CD4-positive, alpha-beta T cell treated with Interleukin-6 for 4 hours (primary cell): ENCODE measurements at regions not wholly inside any gene's neighbourhood (a gene's known extent, or its start where the extent isn't known, plus 50 kb on each side); places are given as distances from the start of the nearest gene placed in this dataset.
"Not testable (repeated sequence)": the region's sequence is repeated elsewhere in the genome, so short reads cannot be mapped to it uniquely, and the experiment has no call there.

Experiments
- DNase-seq: peaks from one replicate; pipeline ENCODE4 v3.0.0-alpha.2; 2020; ENCODE audit warnings: mixed read lengths

DNA sequence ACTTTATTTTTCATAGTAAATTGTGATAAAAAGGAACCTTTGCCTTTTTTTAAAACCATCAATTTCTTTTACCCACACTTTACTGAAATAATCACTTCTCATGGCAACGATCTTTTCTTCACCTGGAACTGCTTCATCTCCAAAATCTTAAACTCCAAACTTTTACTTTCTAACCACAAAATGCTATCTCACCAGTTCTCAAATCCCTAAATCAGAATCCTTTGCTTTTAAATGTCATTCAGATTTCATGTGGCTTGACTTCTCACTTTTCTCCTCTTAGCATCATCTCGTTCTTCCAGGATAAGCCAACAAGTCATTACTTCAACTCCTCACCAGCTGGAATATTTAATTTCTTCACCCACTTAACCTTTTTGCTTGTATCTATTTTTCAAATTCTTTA lies 284.3 kb upstream of the RASGEF1B start:
- no peak for DNase-seq

DNA sequence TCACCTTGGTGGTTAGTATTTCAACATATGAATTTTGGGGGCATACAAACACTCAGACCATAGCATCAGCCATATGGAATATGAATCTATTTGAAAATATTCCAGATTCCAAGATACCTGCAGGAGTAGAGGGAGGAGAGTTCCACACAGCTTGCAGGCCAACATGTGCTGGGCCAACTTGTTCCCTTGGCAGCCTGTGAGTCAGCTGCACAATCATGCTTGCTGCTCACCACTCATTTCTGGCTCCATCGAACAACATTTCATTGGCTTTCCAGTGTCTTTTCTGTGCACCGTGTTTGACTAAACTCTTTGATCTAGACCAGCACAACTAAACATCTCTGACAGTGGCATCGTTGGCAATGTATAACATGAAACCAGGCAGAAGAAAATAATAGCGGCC lies 282.5 kb upstream of the RASGEF1B start:
- DNase-seq, result no peak

DNA sequence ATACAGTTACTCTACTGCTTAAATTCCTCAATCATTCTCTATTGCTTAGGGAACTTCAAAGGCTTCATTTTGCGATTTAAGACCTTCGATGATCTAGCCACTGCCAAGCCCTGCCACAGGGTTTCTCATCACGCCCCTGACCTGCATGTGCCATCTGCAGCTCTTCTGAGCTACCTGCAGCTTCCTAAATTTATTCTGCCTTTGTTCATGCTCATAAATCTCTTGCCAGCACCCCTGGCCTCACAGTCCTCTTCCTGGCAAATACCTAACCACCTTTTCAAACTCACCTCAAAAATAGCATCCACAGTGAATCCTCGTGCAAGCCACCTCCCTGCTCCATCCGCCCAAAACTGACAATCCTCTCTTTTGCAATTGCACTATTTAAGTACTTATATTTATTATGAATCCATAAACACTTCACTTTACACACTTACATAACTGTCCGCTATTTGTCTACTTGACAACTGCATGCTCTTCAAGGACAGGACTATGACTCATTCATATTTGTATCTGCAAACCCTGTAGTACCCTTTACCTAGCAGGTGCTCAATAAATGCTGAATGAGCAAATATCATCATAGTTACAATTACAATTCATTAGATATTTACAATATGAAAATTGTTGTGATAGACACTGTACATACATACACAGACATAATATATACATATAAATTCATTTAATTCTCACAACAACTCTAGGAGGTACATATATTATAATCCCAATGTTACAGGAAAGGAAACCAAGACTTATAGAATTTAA lies 280.0 kb upstream of the RASGEF1B start:
- DNase-seq, result no peak

DNA sequence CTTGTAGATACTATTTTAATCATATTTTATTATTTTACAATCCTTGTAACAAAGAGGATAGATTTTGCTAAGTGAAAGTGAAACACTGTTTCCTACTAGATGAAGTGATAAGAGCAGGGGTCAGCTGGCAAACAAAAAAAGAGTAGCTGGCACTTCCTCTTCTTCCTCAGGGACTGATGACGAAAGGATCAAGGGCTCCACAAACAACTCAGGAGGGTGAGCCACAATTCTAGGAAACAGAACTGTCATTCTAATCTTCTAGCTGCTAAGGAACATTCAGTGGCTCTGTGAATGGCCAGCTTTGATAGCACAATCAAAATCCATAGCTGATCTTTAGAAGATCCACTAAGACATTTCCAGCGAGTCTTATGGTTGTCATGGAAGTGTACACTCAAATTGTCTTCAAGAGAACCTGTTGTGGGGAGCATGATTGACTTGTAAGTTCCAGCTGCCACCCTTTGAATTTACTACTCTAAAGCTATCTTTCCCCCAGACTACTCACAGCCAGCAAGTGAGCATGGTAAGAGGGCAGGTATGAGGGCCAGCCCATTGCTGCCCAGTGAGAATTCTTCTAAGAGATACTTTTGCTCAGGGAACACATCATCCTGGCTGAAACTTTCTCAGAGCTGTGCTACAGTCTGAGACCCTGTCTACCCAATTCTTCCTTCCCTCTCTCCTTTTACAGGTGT lies 275.7 kb upstream of the RASGEF1B start:
- no peak for DNase-seq

DNA sequence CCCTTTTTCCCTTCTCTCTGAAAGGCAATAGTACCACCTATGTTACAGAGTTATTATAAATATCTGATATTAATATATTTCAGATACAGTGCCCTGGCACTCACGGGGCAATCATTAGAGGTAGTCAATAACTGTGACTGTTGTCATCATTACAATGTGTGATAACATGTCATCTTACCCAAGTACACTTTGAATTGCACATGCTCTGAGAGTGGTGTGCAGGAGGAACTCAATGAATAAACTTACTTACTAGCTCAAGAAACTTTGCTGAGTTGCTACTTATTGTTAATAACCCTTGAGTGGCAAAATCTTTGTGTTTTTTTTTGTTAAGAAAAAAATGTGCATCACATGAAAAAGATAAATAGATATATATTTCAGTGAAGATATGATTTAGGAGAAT lies 275.1 kb upstream of the RASGEF1B start:
- no peak for DNase-seq

DNA sequence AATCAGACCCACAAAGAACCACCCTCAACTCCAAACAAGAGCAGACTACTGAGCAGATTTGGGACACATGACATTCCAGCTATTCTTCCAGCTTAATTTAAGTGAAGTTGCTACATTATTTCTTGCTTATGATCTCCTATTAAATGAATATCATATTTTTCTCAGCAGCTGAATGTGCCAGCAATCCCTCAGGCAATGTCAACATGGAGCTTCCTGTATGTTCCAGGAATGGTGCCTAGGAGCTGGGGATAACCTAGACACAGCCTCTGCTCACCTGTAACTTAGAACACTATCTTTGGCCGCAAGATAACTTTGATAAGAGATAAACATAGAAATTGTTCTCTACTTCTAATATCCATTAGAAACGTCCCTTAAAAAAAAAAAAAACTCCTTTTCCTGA lies 274.4 kb upstream of the RASGEF1B start:
- DNase-seq, result no peak

DNA sequence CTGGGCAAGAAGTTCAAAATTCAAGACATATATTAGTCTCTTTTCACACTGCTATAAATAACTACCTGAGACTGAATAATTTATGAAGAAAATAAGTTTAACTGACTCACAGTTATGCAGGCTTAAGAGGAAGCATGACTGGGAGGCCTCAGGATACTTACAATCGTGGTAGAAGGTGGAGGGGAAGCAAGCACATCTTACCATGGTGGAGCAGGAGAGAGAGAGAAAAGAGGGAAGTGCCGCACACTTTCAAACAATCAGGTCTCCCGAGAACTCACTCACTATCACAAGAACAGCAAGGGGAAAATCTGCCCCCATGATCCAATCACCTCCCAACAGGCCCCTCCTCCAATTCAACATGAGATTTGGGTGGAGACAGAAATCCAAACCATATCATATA lies 273.3 kb upstream of the RASGEF1B start:
- no peak for DNase-seq

DNA sequence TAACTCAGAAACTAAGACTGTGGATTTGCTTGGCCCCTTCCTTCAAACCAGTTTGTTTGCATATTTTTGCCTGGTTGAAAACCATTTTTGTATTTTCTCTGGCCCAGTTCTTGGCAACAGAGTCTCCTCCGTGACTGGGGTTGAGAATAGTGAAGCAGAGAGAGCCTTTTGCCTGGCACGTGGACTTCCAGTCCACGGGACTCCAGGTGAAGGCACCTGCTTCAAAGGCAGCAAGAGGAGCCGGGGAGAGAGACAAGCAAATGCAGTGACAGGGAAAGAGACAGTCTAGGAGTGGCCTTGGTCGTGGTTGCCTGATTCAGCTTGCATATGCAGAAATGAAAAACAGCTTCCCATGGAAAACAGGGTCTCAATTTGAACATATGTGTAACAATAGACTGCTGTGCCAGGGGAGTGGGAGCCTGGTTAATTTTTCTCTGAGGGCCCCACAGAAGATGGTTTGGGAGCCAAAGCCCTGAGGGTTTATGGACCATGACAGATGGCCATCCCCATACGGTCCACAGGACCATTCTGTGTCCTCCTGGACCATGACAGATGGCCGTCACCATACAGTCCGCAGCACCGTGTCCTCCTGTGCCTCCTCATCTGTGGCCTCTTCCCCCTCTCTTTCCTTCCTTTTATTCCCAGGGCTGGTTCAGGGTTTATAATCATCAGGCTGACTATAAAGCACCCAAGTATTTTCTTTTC lies 272.2 kb upstream of the RASGEF1B start:
- no peak for DNase-seq

DNA sequence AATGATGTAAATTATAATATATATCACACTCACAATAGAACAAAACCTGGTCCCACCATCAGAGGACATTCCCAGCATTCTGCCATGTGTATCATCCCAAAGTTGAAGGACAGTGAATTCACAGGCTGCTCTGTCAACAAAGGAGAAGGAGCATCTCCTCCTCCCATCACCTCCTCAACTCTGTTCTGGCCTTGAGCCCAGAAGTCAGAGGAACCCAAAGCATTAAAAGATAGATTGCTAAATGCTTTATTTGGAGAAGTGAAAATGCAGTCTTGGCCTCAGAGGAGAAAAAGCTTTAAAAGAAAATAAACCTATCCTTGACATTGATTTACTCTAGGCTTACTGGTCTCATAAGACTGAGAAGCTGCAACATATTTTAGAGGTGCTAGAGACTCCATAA lies 268.8 kb upstream of the RASGEF1B start:
- no peak for DNase-seq

DNA sequence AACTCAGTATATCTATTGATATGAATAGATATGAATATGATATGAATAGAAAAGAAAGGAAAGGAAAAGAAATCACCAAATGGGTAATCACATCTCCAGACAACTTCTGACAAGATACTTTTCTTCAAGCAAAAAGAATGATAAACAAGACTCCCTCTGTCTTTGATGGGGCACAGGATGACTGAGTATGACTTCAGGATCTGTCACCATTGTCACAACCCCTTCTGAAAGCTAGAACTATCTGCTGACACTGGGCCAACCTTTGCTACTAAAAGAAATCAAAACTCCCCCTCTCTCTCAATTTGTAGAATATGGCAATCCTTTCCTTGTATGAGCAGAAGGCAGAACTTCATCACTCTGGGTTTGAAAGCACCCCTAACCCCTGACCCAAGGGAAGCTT lies 267.2 kb upstream of the RASGEF1B start:
- no peak for DNase-seq

DNA sequence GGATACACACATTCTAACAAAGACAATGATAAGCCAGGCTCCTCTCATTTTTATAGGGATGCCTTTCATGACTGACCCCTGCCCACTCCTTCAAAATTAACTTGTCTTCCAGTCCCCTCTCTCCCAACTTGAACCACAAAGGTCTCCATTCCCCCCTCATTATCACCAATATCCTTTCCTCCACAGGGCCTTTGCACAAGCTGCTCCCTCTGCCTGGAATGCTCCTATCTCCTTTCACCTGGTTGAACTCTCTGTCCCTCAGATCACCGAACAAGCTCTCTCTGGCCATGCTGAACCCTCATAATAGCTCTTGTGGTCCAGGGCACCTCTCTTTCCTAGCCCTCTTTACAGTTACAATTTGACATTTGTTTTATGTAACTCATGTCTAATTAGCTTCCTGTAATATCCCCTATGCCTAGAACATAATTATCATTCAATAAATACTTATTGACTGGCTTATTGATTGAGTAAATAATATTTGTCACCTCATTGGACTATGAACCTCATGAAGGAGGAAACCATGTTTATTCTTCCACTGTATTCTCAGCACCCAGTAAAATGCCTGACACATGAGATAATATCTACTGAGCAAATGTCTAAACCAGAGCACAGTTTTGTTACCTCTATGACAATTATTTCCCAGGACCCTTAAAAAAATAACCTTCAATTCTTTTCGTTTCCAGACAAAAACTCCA lies 266.3 kb upstream of the RASGEF1B start:
- no peak for DNase-seq

DNA sequence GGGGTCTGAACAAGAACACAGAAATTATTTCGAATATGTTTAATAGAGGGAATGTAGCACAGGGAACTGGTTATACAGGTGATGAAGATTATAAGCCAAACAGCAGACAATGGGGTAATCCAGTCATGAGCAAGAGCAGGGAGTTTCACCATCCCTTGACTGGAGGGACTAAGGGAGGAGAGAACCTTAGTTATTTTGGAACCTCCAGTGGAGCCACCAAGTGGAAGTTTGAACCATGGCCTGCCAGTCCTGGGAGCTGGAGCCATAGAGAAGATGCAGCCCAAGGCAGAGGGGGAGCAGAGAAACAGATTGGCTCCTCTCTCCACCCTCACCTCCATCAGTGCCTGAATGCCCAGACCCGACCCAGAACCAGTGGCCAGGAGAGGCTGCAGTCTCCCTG lies 264.6 kb upstream of the RASGEF1B start:
- no peak for DNase-seq

DNA sequence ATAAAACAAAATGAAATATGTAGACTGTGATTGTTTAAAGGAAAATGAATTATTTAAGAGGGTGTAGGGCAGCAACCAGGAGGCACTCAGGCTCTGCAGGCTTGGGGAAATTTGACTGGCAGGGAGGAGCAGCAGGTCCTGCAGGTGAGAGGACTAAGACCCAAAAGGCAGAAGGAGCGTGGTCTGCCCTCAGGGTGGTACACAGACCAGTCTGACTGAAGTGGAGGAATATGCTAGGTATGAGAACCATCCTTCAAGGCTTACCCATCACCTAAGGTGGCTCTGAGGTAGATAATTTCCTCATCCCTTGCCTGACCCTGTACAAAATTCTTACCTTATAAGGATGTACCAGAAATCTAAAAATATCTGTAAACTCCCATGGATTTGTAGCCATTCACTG lies 261.3 kb upstream of the RASGEF1B start:
- no peak for DNase-seq

DNA sequence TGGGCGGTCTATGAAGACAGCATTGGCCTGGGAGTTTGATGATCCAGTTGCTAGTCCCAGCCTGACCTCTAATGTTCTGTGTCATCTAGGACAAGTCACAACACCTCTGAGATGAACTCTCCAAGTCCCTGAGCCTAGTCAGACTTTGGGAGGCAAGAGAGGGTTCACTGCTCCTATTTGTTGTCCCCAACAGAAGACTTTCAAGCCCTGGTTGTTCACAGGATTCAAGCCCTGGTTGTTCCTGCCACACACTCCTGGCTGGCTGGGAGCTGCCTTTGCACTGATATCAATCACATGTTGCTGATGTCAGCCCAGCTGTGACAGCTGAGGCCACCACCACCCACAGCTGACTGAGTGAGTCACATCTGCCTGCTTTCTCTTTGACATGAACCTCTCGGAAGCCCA lies 253.2 kb upstream of the RASGEF1B start:
- peak; percentile 29 for DNase-seq

DNA sequence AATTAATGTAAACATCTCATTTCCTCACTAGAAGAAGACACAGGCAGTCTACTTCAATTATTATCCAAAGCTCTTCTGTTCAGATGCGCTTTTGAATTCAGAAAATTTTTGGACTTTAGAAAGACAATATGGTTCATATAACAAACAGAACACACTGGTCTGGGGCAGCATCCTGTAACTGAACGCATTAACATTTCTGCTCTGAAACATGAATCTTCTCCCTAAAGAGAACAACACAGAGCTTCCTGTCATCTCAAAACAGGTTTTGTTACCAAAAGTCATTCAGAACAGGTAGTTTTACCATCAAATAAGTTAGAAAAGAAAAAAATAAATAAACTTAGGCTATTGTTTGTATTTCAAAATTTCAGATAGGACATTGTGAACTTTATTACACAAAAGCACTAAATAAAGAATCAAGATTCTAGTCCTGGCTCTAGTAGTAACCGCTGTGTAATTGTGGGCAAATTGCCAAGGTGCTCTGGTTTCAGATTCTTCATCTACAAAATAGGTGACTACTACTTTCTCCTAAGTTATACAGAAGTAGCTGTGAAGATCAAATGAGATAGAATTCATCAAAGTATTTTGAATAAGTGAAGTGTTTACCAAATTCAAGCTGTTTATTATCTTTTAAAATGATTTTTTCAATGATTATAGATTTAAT lies 252.3 kb upstream of the RASGEF1B start:
- DNase-seq, result peak; percentile 46

DNA sequence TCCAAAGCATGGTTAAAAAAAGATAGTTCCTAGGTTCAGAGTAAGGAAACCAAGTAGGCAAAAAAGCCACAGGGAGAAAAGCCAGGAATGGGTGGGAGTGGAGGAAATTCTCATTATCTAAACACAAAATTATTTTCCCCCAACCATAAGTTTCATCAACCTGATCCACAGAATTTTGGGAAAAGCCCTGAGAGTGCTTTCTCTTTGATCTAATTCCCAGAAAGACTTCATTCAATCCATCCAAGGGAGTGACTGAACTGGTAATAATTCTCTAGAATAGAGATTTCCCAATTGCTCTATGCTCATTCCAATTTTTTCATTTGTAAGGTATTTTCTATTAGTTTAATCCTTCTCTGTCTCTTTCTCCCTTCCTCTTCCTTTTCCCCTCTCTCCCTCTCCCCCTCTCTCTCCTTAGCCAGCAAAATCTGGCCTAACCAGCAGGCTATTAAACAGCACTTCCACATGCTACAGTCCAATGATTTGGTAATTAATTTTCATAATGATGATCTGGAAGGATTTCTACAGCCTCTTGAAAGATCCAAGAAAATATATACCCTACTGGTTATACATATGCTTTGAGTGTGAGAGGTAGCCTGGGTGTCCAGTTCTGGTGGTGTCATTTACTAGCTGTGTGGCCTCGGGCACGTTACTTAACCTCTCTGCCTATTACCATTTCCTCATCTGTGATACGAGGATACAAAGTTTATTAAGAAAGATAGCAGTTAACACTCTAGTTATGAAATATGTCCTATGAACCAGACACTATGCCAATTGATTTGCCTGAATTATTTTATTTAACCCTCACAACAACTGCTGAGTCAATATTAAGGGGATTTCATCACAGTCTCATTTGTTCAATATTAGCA lies 251.5 kb upstream of the RASGEF1B start:
- no peak for DNase-seq

DNA sequence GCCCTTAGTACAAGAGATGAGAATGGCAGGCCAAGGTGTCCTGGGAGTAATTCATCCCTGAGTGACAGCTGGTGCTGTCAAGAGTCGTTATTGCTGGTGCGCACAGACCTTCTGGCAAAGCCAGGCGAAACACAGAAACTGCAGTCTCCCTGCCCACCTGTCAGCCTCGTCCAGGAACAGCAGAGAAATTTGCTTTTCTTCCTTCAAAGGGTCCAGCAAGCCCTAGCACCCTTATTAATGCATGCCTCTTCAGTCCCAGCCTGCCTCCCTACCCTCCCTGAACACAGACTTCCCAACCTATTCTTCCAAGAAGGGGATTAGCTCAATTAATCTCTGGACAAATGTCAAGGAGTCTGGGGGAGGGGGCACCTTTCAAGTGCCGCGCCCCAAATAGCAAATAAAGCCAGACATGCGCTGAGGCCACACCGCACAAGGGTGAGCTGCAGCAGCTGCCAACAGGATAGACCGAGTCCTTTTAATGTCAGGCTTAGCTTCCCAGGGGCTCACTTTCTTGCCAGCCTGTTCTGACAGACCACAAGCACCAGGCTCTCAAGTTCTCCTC lies 250.7 kb upstream of the RASGEF1B start:
- no peak for DNase-seq

DNA sequence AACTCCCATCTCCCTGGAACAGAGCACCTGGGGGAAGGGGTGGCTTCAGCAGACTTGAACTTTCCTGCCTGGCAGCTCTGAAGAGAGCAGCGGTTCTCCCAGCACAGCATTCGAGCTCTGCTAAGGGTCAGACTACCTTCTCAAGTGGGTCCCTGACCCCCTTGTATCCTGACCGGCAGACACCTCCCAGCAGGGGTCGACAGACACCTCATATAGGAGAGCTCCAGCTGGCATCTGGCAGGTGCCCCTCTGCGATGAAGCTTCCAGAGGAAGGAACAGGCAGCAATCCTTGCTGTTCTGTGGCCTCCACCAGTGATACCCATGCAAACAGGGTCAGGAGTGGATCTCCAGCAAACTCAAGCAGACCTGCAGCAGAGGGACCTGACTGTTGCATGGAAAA lies 244.1 kb upstream of the RASGEF1B start:
- no peak for DNase-seq

DNA sequence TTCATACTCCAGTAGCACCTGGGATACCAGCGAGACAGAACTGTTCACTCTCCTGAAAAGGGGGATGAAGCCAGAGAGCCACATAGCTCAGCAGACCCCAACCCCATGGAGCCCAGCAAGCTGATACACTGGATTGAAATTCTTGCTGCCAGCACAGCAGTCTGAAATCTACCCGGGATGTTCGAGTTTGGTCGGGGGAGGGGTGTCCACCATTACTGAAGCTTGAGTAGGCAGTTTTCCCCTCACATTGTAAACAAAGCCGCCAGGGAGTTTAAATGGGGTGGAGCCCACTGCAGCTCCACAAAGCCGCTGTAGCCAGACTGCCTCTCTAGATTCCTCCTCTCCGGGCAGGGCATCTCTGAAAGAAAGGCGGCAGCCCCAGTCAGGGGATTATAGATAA lies 243.7 kb upstream of the RASGEF1B start:
- DNase-seq, result not testable (repeated sequence)

DNA sequence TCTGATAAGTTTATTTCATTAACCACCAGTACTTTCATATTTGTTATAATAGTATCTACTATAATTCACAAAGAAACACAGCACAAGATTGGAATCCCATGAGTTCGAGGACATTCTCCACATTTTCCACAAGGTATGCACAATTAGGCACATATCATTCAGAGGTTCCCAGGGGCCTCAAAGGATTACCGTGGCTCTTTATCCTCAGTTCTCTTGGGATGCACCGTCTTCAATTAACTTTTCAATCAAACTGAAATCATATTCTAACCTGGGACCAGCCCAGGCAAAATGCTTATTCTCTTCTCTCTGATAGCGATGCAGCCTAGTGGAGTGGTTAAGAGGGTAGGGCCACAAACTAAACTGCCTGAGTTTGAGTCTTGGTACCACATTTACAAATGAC lies 242.6 kb upstream of the RASGEF1B start:
- no peak for DNase-seq

DNA sequence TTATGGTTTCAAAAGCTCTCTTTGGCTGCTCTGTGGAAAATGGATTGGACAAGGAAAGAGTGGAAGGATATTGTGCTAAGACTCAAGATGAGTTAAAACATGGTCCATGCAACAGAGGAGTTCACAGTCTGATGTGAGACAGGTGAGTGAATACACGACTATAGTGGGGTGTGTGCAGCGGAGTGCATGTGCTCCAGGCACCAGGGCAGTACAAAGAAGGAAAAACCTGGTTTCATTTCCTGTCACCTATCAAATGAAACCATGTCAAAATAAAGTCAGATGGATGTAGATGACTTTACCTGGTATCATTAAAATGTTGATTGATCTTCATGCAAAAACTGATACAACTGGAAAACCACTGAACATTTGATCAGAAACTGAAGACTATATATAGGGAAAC lies 241.0 kb upstream of the RASGEF1B start:
- no peak for DNase-seq

DNA sequence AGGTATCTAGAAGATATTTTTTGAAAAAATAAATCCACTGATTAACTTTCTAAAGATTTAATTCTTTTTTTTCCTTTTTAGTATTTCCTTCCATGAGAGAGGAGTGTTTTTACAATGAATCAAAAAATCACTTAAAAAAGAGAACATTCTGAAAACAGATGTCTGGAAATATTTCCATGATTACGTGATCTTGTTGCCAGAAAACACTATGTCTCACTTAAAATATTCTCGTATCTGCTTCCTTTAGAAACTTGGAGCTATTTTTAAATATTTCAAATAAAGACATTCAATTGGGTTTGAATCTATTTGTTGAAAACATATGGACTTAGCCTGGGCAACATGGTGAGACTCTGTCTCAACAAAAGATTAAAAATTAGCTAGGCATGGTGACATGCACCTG lies 232.8 kb upstream of the RASGEF1B start:
- DNase-seq, result no peak
